Colonic mucosa (tissue), 4 donors: ENCODE measurements at regions not wholly inside any gene's neighbourhood (a gene's known extent, or its start where the extent isn't known, plus 50 kb on each side); places are given as distances from the start of the nearest gene placed in this dataset.

ENCODE experiments used
- DNase-seq: peaks from one replicate; pipeline ENCODE4 v3.0.0-alpha.2; 2020
- H3K27ac ChIP-seq: fragments of 200-600 bp; one replicate; pipeline ENCODE4 v1.8.0; 2021
- H3K27me3 ChIP-seq: fragments of 200-600 bp; one replicate; pipeline ENCODE4 v1.8.0; 2021
- H3K36me3 ChIP-seq: fragments of 200-600 bp; one replicate; pipeline ENCODE4 v1.8.0; 2021
- H3K4me1 ChIP-seq: fragments of 200-600 bp; one replicate; pipeline ENCODE4 v1.8.0; 2021; ENCODE audit warnings: mild to moderate bottlenecking
- H3K4me3 ChIP-seq: fragments of 200-600 bp; one replicate; pipeline ENCODE4 v1.8.0; 2021
- H3K9ac ChIP-seq, 2 donors: one replicate each; pipeline ENCODE4 v1.7.0; 2013; ENCODE audit warnings: control low read depth in 2 of 2, low read depth in 2 of 2, low read length in 2 of 2
- H3K9me3 ChIP-seq: fragments of 200-600 bp; one replicate; pipeline ENCODE4 v1.8.0; 2021
- intact Hi-C: fragments of 100-400 bp; cut with DNase I; formaldehyde crosslinking; loops from one replicate; pipeline ENCODE4 v1.14.1; 2022
- TF ChIP-seq, protein P1 (sequence below): fragments of 200-600 bp; IDR thresholded peaks from one replicate; pipeline ENCODE4 v1.8.0; 2022; ENCODE audit warnings: antibody characterized with exemption, mild to moderate bottlenecking
- donor health status: healthy.
- donor health status: DM: no; HTN: no; CAD: no.
- donor health status: DM: no; HTN: no; CAD: no.

DNA sequence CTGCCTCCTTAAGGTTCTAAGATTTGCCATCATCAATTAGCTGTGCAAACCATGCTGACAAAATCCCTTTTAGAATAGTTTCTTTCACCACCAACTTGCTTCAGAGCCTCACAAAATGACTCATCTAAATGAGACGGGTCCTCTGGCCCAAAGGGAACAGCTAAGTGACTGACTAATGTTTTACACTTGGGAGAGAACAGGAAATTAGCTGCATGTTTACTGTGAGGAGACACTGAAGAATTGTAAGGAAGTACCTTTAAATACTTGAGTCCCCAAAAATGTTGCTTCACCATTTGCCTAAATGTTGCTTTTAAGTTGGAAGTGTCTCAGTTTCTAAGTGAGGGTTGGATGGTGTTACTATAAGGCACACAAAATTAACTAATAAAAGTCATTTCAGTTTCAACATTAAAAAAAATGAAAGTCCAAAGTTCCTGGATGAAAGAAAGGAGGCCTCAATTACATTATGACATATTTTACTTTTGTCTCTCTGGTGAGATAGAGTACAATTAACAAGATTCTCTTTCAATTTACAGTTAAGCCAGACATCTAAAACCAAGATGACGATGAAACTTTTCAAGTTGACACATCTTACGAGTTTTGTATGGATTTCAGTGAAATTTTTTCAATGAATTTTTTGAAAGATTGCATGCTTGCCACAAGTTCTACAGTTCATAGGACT is 229.1 kb upstream of the FN1 start:
- intact Hi-C loops = no loop called here
- H3K27ac ChIP-seq = no peak overlapping the region

DNA sequence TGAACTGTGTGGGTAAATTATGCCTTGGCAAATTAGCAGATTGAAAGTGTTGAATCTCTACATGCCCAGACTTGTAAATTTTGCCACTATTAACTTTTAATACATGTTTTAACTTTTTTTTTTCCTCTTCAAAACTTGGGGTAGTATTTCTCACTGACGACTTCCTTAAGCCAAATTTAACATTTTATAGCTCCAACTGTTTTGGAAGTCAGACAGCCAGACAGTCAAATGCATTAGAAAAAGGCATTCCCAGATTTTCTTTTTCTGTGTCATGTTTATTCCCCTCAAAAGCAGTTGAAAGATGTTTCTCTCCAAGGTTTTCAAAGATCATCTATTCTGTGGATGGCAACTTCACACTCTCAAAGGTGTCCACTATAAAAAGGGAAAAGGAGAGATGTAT is 226.8 kb upstream of the FN1 start:
- no peaks in the 10 kb centered on the region for H3K9me3 ChIP-seq
- TF ChIP-seq, protein P1, sequence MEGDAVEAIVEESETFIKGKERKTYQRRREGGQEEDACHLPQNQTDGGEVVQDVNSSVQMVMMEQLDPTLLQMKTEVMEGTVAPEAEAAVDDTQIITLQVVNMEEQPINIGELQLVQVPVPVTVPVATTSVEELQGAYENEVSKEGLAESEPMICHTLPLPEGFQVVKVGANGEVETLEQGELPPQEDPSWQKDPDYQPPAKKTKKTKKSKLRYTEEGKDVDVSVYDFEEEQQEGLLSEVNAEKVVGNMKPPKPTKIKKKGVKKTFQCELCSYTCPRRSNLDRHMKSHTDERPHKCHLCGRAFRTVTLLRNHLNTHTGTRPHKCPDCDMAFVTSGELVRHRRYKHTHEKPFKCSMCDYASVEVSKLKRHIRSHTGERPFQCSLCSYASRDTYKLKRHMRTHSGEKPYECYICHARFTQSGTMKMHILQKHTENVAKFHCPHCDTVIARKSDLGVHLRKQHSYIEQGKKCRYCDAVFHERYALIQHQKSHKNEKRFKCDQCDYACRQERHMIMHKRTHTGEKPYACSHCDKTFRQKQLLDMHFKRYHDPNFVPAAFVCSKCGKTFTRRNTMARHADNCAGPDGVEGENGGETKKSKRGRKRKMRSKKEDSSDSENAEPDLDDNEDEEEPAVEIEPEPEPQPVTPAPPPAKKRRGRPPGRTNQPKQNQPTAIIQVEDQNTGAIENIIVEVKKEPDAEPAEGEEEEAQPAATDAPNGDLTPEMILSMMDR = no peak
- no peak overlapping the region for H3K9ac ChIP-seq
- H3K27me3 ChIP-seq = no peaks in the 10 kb centered on the region
- intact Hi-C loops = no loop called here
- no peak for DNase-seq
- no peaks in the 10 kb centered on the region for H3K4me1 ChIP-seq
- no peaks in the 10 kb centered on the region for H3K36me3 ChIP-seq
- no peak overlapping the region for H3K4me3 ChIP-seq
- no peak overlapping the region for H3K27ac ChIP-seq

More for the DNA sequence above, 229.1 kb upstream of the FN1 start:
- no peak overlapping the region for H3K9ac ChIP-seq
- no peaks in the 10 kb centered on the region for H3K27me3 ChIP-seq
- no peak overlapping the region for H3K4me3 ChIP-seq
- no peaks in the 10 kb centered on the region for H3K4me1 ChIP-seq
- DNase-seq = no peak
- TF ChIP-seq, protein P1 = no peak
- no peaks in the 10 kb centered on the region for H3K36me3 ChIP-seq
- H3K9me3 ChIP-seq = no peaks in the 10 kb centered on the region

DNA sequence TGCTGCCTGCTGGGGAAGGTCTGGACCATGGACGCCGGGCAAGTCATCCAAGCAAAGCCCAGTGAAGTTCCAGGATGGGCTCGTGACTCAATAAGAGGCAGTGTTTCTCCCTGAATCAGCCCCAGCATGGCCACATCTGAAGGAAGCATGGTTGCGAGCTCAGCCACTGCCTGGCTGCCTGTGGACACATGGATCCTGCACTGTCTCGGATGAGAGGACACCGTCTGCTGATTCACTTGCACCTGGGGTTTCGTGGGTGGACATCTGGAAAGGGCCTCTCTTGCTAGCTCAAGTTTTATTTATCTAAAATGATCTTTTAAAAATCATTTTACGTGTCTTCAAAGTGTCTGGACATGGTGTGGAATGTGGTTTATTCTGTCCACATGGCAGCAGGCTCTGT is 224.8 kb upstream of the FN1 start:
- intact Hi-C loops = no loop called here
- TF ChIP-seq, protein P1 = no peak
- Histone ChIP-seq H3K4me1 (no peaks in the 10 kb centered on the region), H3K9me3 (no peaks in the 10 kb centered on the region), H3K9ac (no peak overlapping the region), H3K27me3 (no peaks in the 10 kb centered on the region), H3K4me3 (no peak overlapping the region), H3K27ac (no peak overlapping the region), H3K36me3 (no peaks in the 10 kb centered on the region)
- no peak for DNase-seq

GRCh38 chr2:215659650-215660049 is 223.8 kb upstream of the FN1 start:
- DNase-seq = no peak
- Histone ChIP-seq H3K27me3 (no peaks in the 10 kb centered on the region), H3K9ac (no peak overlapping the region), H3K4me1 (no peaks in the 10 kb centered on the region), H3K36me3 (no peaks in the 10 kb centered on the region), H3K4me3 (no peak overlapping the region), H3K27ac (no peak overlapping the region), H3K9me3 (no peaks in the 10 kb centered on the region)
- intact Hi-C loops = no loop called here
- TF ChIP-seq, protein P1 = no peak

- TF ChIP-seq, protein P1 = no peak
- intact Hi-C loops = no loop called here
- Histone ChIP-seq H3K27me3 (no peaks in the 10 kb centered on the region), H3K9ac (no peak overlapping the region), H3K27ac (no peak overlapping the region), H3K36me3 (no peaks in the 10 kb centered on the region), H3K9me3 (no peaks in the 10 kb centered on the region), H3K4me3 (no peak overlapping the region), H3K4me1 (no peaks in the 10 kb centered on the region)
- no peak for DNase-seq
These were observed 222.9 kb upstream of the FN1 start for GRCh38 chr2:215658635-215659305.
